Subcutaneous abdominal adipose tissue (tissue), 5 donors: ENCODE measurements at regions not wholly inside any gene's neighbourhood (a gene's known extent, or its start where the extent isn't known, plus 50 kb on each side); places are given as distances from the start of the nearest gene placed in this dataset.

Experiments used
- H3K27ac ChIP-seq: one replicate; pipeline ENCODE4 v1.7.0; 2013; ENCODE audit warnings: low read depth, mild to moderate bottlenecking, inconsistent platforms, low read length, moderate library complexity
- H3K27me3 ChIP-seq, 5 donors: one replicate each; pipeline ENCODE4 v1.7.0; 2013; ENCODE audit warnings: low read length in 5 of 5, inconsistent platforms in 1 of 5; ENCODE audit not compliant: control insufficient read depth in 5 of 5, insufficient read depth in 4 of 5
- H3K36me3 ChIP-seq, 5 donors: one replicate each; pipeline ENCODE4 v1.7.0; 2013; ENCODE audit warnings: low read length in 5 of 5; ENCODE audit not compliant: control insufficient read depth in 5 of 5, insufficient read depth in 5 of 5
- H3K4me1 ChIP-seq, 5 donors: one replicate each; pipeline ENCODE4 v1.7.0; 2013; ENCODE audit warnings: low read length in 5 of 5, mild to moderate bottlenecking in 3 of 5, moderate library complexity in 1 of 5; ENCODE audit not compliant: control insufficient read depth in 5 of 5, insufficient read depth in 5 of 5
- H3K4me3 ChIP-seq, 5 donors: one replicate each; pipeline ENCODE4 v1.7.0; 2013; ENCODE audit warnings: low read length in 5 of 5, low read depth in 1 of 5
- H3K9ac ChIP-seq, 5 donors: one replicate each; pipeline ENCODE4 v1.7.0; 2013; ENCODE audit warnings: low read length in 5 of 5, mild to moderate bottlenecking in 4 of 5, moderate library complexity in 3 of 5
- H3K9me3 ChIP-seq, 5 donors: one replicate each; pipeline ENCODE4 v1.7.0; 2013; ENCODE audit warnings: low read length in 5 of 5; ENCODE audit not compliant: control insufficient read depth in 5 of 5
- donor health status: healthy.
- donor health status: healthy.
- donor health status: healthy.
- donor health status: healthy.
- donor health status: healthy.

GRCh38 chr5:105565531-105565930 is 2002.9 kb upstream of the NUDT12 start:
- no peaks in the 10 kb centered on the region for H3K27me3 ChIP-seq
- H3K27ac ChIP-seq = no peak overlapping the region

GRCh38 chr5:105563842-105564241 is 2001.3 kb upstream of the NUDT12 start:
- no peak overlapping the region for H3K9ac ChIP-seq
- H3K27me3 ChIP-seq = no peaks in the 10 kb centered on the region
- H3K4me3 ChIP-seq = no peak overlapping the region
- no peaks in the 10 kb centered on the region for H3K36me3 ChIP-seq
- H3K27ac ChIP-seq = no peak overlapping the region
- H3K9me3 ChIP-seq = no peaks in the 10 kb centered on the region
- no peaks in the 10 kb centered on the region for H3K4me1 ChIP-seq

More at GRCh38 chr5:105565531-105565930, 2002.9 kb upstream of the NUDT12 start:
- no peak overlapping the region for H3K9ac ChIP-seq
- no peaks in the 10 kb centered on the region for H3K36me3 ChIP-seq
- no peaks in the 10 kb centered on the region for H3K4me1 ChIP-seq
- H3K4me3 ChIP-seq = no peak overlapping the region
- no peaks in the 10 kb centered on the region for H3K9me3 ChIP-seq

- Histone ChIP-seq H3K27ac (no peak overlapping the region), H3K9ac (no peak overlapping the region), H3K27me3 (no peaks in the 10 kb centered on the region), H3K9me3 (no peaks in the 10 kb centered on the region), H3K36me3 (no peaks in the 10 kb centered on the region), H3K4me1 (peaks cover 0 to 3% (median 0%) of the 10 kb centered on the region in 5 donors), H3K4me3 (no peak overlapping the region)
Measured at GRCh38 chr5:105554568-105555169, 1992.1 kb upstream of the NUDT12 start.

- H3K27me3 ChIP-seq = no peaks in the 10 kb centered on the region
- H3K36me3 ChIP-seq = no peaks in the 10 kb centered on the region
- H3K4me3 ChIP-seq = no peak overlapping the region
- H3K9me3 ChIP-seq = peaks cover 0 to 3% (median 0%) of the 10 kb centered on the region in 5 donors
- H3K4me1 ChIP-seq = no peaks in the 10 kb centered on the region
- H3K9ac ChIP-seq = no peak overlapping the region
- H3K27ac ChIP-seq = no peak overlapping the region
Measured at GRCh38 chr5:105544300-105544699, 1981.7 kb upstream of the NUDT12 start.

- H3K4me3 ChIP-seq = no peak overlapping the region
- no peaks in the 10 kb centered on the region for H3K27me3 ChIP-seq
- no peak overlapping the region for H3K27ac ChIP-seq
- no peak overlapping the region for H3K9ac ChIP-seq
- no peaks in the 10 kb centered on the region for H3K4me1 ChIP-seq
- no peaks in the 10 kb centered on the region for H3K36me3 ChIP-seq
- no peaks in the 10 kb centered on the region for H3K9me3 ChIP-seq
Measured at GRCh38 chr5:105536675-105537074, 1974.1 kb upstream of the NUDT12 start.

GRCh38 chr5:105530716-105531261 is 1968.2 kb upstream of the NUDT12 start:
- no peak overlapping the region for H3K27ac ChIP-seq
- H3K27me3 ChIP-seq = no peaks in the 10 kb centered on the region
- no peak overlapping the region for H3K9ac ChIP-seq
- no peak overlapping the region for H3K4me3 ChIP-seq
- peaks cover 0 to 12% (median 4%) of the 10 kb centered on the region in 5 donors for H3K9me3 ChIP-seq
- H3K4me1 ChIP-seq = no peaks in the 10 kb centered on the region
- H3K36me3 ChIP-seq = no peaks in the 10 kb centered on the region

GRCh38 chr5:105529851-105530250 is 1967.3 kb upstream of the NUDT12 start:
- H3K27ac ChIP-seq = no peak overlapping the region

GRCh38 chr5:105508519-105508918 is 1945.9 kb upstream of the NUDT12 start:
- no peaks in the 10 kb centered on the region for H3K27me3 ChIP-seq
- H3K9ac ChIP-seq = no peak overlapping the region
- no peaks in the 10 kb centered on the region for H3K9me3 ChIP-seq
- H3K36me3 ChIP-seq = no peaks in the 10 kb centered on the region
- no peak overlapping the region for H3K27ac ChIP-seq
- H3K4me3 ChIP-seq = no peak overlapping the region
- no peaks in the 10 kb centered on the region for H3K4me1 ChIP-seq

More at GRCh38 chr5:105529851-105530250, 1967.3 kb upstream of the NUDT12 start:
- Histone ChIP-seq H3K4me1 (no peaks in the 10 kb centered on the region), H3K9me3 (peaks cover 0 to 12% (median 4%) of the 10 kb centered on the region in 5 donors), H3K4me3 (no peak overlapping the region), H3K36me3 (no peaks in the 10 kb centered on the region), H3K9ac (no peak overlapping the region), H3K27me3 (no peaks in the 10 kb centered on the region)

GRCh38 chr5:105506692-105507277 is 1944.2 kb upstream of the NUDT12 start:
- Histone ChIP-seq H3K9ac (no peak overlapping the region), H3K27me3 (no peaks in the 10 kb centered on the region), H3K4me3 (no peak overlapping the region), H3K4me1 (no peaks in the 10 kb centered on the region), H3K27ac (no peak overlapping the region), H3K36me3 (no peaks in the 10 kb centered on the region), H3K9me3 (no peaks in the 10 kb centered on the region)

- no peak overlapping the region for H3K4me3 ChIP-seq
- H3K27me3 ChIP-seq = no peaks in the 10 kb centered on the region
- H3K36me3 ChIP-seq = no peaks in the 10 kb centered on the region
- H3K9ac ChIP-seq = no peak overlapping the region
- H3K9me3 ChIP-seq = no peaks in the 10 kb centered on the region
- H3K27ac ChIP-seq = no peak overlapping the region
- no peaks in the 10 kb centered on the region for H3K4me1 ChIP-seq
Measured at GRCh38 chr5:105503950-105504349, 1941.4 kb upstream of the NUDT12 start.
